HG03460 (cell line): ENCODE measurements at regions not wholly inside any gene's neighbourhood (a gene's known extent, or its start where the extent isn't known, plus 50 kb on each side); places are given as distances from the start of the nearest gene placed in this dataset.

Experiments
- ATAC-seq: cut with Tn5 transposase; IDR thresholded peaks from one replicate; pipeline ENCODE4 v1.9.1; 2021; ENCODE audit not compliant: unreplicated experiment

- ATAC-seq: no peak
Measured at GRCh38 chr2:19465978-19466377, 107.6 kb upstream of the OSR1 start.

- no peak for ATAC-seq
Measured at GRCh38 chr2:19462256-19462645, 103.8 kb upstream of the OSR1 start.

DNA sequence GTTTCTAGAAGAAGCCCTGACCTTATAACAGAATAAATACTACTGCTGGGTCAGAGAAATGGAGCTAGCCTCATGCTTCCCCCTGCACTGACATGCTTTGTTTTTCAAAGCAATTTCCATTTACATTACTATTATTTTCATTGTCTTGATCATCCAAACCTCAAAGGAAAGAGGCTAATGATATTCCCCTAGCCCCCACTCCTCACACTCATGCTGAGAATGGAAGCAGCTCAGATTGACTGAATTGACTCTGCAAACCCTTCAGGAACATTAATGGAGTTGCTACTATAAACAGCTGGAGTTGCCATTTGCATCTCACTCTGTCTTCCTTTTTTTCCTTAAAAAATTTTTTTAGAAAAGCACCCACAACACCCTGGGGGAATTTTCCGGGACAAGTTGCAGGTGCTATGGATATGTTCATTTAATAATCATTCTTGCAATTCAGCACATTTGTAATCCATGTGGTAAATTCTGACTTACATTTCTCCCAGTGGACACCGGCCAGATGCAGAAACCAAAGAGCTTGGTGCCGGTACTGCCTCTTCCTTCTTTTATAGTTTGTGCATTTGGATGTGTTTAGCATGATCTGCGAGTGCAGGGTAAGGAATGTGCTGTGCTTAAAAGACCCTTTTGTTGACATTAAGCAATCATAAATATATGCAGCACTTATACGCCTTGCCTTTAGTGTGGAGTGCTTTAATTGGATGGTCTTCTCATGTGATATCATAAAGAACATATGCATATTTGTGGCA is 103.3 kb upstream of the OSR1 start:
- ATAC-seq: no peak

DNA sequence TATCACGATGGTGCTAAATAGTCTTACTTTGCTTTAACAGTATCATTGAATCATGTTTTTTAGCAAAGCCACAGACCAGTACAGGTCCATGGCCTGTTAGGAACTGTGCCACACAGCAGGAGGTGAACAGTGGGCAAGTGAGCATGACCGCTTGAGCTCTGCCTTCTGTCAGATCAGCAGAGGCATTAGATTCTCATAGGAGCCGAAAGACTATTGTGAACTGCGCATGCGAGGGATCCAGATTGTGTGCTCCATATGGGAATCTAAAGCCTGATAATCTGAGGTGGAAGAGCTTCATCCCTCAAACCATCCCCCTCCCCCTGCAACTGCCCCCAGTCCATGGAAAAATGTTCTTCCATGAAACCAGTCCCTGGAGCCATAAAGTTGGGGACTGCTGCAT is 102.3 kb upstream of the OSR1 start:
- no peak for ATAC-seq

GRCh38 chr2:19458427-19459003 is 100.1 kb upstream of the OSR1 start:
- ATAC-seq: no peak

- ATAC-seq: no peak
Measured at GRCh38 chr2:19457809-19458208, 99.4 kb upstream of the OSR1 start.

- no peak for ATAC-seq
Measured at GRCh38 chr2:19456705-19457309, 98.4 kb upstream of the OSR1 start.

DNA sequence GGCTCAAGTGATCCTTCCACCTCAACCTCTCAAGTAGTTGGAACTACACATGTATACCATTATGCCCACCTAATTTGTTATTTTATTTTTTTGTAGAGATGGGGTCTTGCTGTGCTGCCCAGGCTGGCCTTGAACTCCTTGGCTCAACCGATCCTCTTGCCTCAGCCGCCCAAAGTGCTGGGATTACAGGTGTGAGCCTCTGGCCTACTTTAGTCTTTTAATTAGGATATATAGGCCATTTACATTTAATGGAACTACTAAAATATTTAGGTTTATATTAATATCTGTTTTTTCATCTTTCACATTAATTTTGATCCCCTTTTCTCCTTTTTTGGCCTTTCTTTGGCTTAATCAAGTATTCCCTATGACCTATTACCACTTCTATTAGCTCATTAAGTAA is 95.7 kb upstream of the OSR1 start:
- ATAC-seq: no peak

GRCh38 chr2:19442731-19443130 is 84.3 kb upstream of the OSR1 start:
- ATAC-seq: no peak

DNA sequence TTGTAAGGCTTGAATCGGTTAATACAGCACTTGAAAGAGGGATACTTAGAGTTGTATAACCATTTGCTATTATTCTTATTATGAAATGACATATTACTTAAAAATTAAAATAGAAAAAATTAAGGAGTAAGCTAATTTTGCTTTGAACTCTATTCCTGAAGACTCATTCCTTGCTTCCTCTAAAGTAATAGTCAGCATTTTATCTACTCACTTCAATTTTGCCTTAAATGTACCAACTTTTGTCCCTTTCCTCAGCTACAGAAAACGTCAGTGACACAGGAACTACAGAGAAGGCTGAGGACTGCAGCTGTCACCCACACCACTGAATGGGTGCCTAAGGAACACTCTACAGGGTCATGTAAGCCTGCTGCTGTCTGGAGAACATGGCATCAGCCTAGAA is 80.7 kb upstream of the OSR1 start:
- ATAC-seq: no peak

DNA sequence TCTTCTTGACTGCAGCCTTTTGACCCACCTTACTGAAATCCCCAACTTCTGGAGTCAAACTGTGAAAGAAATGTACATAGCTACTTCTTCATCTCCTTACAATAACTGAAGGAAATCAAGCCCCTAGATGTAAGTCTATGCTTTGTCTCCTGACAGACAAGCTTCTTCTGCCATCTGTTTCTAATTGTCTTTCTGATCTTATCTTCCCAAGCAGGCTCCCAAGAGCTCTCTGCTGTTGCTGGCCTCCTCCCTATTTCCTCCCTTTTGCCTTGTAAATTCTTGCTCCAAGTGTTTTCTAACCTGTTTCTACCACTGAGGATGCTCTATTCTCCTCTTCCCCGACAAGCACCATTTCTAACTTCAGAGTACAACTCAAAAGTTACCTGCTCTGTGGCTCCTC is 77.4 kb upstream of the OSR1 start:
- no peak for ATAC-seq

DNA sequence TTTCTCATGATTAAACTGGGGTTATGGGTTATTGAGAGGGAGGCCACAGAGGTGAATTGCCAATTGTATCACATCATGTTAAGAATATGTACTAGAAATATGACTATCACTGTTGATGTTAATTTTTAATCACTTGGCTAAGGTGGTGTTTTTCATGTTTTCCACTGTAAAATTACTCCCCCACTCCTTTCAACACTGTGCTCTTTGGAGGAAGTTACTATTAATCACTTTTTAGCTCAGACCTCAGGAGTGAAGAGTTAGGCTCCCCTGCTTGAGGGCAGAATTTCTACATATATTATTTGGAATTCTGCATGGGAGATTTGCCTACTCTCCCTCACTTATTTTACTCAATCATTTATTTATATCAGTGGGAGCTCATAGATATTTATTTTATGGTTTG is 76.0 kb upstream of the OSR1 start:
- no peak for ATAC-seq

DNA sequence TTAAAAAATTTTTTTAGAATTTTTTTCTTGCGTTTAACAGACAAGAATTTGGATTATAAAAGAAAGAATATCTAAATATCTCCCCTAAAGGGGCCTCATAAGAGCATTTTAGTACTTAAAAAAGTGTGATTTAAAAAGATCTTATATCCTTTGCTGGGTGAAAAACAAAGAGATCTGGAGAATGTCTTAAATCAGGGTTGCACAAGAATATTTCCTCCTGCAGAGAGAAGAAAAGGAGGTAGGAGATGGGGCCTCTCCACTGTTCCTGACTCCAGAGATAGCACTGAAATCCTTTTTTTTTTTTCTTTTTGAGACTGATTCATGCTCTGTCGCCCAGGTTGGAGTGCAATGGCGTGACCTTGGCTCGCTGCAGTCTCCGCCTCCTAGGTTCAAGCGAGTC is 68.5 kb upstream of the OSR1 start:
- ATAC-seq: no peak

DNA sequence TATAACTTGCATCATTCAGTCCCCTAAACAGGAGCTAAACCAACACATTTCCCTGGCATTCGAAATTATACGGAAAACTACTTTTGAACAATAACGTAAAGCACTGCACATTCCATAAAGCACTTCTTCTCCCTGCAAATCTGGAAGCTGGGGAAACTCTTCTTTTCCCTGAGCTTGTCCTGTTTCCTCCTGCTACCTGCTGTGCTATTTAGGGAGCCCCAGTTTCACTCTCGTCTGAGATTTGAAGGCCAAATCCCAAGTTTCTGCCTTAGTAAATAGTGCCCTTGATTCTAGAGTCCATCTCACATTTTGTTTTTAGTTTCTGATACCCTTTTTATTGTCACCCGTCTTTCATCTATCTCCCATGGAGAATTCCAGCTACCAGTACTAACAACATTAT is 67.7 kb upstream of the OSR1 start:
- ATAC-seq: no peak

DNA sequence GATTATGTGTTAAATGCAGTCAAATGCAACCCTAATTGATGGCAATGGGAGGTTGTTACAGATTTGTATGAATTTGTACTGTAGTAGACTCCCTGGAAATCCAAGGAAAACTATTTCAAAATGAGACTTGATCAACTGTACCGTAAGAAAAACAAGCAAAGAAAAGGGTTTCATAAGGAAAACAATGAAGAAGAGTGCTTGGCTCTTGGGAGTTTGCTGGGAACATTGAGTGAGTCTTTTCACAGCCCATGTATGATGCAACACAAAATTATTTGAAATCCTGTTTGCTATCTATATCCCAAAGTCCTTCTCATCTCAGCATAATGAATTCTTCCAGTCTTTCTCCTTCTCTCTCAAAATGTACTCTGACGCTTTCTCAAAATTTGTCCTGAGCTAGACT is 67.0 kb upstream of the OSR1 start:
- no peak for ATAC-seq

DNA sequence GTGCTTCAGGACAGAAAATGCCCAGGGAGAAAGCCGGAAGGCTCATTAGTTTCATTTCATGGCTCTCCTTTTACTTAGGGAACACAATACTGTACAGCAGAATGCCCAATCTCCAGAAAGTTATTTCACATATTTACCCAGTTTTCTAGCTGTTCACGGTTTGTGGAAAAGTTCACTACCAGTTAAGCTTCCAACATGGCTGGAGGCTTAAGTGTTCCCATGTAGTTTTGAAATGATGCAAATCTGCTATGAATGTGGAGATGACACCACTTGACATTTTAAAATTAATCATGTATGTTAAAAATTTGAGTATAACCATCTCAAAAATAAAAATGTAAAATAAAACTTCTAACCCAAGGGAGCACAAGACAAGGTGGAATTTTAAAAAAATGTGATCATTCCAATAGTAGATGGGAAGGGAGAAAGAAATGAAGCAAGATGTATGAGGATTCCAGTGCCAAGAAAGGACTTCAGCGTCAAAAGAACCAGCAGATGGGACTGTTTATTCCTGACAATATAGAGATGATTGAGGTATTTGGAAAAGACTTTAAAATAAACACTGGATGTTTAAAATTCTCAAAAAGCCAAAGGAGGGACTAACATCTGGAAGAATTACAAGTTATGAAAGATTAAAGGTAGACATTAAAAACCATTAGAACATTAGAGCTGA is 60.9 kb upstream of the OSR1 start:
- no peak for ATAC-seq

DNA sequence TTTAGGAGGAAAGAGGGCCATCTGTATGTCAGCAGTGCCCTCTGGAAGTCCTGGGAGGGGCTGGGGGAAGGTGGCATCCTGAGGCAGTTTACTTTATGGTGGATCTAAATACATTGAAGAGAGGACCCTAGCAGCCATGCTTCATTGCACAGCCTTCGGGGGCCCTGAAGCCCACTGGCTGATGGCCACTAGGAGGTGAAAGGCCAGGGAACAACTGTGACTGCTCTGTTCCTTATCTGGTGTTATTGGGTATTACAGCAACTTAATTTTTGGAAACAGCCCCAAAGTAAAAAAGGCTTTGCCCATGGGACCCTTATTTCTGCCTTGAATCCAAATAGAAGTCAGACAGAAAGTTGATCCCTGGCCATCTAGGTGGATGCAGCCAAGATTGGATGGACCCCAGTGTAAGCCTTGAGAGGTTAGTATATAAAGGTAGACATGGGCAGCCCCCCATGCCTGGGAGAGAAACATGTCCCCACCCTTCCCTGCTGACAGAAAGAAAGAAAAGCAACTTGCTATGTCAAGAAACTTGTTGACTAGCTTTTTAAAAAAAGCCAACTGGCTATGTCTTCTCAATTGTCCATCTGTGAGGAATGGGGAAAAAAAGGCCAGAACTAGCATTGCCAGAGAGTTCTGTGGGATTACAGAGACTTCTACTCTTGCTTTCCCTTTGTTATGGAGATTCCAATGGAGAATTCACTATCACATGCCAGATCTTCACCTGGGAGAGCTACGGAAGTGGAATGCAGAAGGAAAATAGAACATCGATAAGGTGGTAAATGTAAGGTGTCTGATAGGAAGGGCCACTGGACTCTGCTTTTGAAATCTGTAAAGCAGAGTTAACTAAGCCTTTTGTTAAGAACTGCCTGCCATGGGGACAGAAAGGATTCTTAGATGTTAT is 58.6 kb upstream of the OSR1 start:
- ATAC-seq: no peak

- no peak for ATAC-seq
Measured at GRCh38 chr2:19416083-19416482, 57.7 kb upstream of the OSR1 start.

DNA sequence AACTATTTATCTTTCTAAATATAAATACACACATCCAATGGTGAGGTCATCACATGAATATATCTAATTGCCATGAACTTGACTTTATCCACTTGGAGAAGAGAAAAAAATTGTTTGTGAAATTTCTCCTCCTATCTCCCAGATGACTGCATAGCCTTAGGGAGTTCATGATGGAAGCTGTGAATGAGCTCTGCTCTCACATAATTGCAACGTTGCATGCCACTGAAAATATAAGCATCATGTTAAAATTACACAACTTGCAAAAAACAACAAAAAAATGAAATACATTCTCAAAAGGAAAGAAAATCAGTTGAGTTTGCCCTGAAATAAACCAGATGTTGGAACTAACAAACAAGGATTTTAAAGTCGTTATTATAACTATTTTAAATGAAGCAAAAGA is 50.6 kb upstream of the OSR1 start:
- no peak for ATAC-seq

DNA sequence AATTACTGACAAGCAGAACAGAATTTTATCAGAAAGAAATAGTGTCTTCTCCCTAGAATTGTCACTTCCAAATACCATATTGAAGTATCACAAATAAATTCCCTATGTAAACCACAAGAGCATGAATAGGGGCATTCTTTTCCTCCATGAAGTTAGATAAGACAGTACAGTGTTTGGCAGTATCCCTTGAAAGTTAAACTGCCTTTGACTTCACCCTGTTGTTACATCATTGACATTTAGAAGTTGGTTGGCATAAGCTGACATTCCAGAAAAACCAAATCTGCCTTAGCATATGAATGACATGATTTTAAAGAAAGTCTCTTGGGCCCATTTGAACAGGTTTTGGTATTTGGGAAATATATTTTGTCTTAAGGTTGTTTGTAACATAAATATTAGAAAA is 50.2 kb upstream of the OSR1 start:
- ATAC-seq: no peak
